ENCODE measurements at regions not wholly inside any gene's neighbourhood (a gene's known extent, or its start where the extent isn't known, plus 50 kb on each side); places are given as distances from the start of the nearest gene placed in this dataset.

- Histone ChIP-seq H4K91ac (ENCODE audit: insufficient read depth, low read depth, low read length) (no peak overlapping the region), H2AK9ac (replicated peaks; ENCODE audit: low read depth, low read length, poor library complexity) (no peak overlapping the region), H3K27ac (ENCODE audit: insufficient read depth, low read length) (no peak overlapping the region), H3K56ac (ENCODE audit: extremely low read depth, insufficient read depth, low read length) (no peak overlapping the region), H3K4me1 (ENCODE audit: control insufficient read depth, insufficient read depth, low read length) (no peaks in the 10 kb centered on the region), H2BK15ac (ENCODE audit: low read depth, low read length) (no peak overlapping the region), H2AK5ac (ENCODE audit: low read depth, low read length) (no peak overlapping the region), H2BK20ac (ENCODE audit: low read depth, low read length) (no peak overlapping the region), H3K9ac (ENCODE audit: low read depth, low read length) (no peak overlapping the region), H2BK120ac (ENCODE audit: low read depth, low read length) (no peak overlapping the region), H2AFZ (replicated peaks; ENCODE audit: low read length, poor library complexity) (no peak overlapping the region), H4K20me1 (ENCODE audit: insufficient read depth, low read length) (no peaks in the 10 kb centered on the region), H3K4ac (ENCODE audit: low read depth, low read length) (no peak overlapping the region), H3K4me2 (ENCODE audit: low read depth, low read length) (no peak overlapping the region), H3K14ac (replicated peaks; ENCODE audit: low read depth, low read length) (no peak overlapping the region), H3K4me3 (ENCODE audit: insufficient read depth, low read depth, low read length) (no peak overlapping the region), H3K18ac (ENCODE audit: low read depth, low read length) (no peak overlapping the region), H2BK5ac (ENCODE audit: low read depth, low read length, poor library complexity, severe bottlenecking) (no peak overlapping the region), H3K23ac (ENCODE audit: low read depth, low read length) (no peak overlapping the region), H3K27me3 (ENCODE audit: control insufficient read depth, insufficient read depth, low read length) (no peaks in the 10 kb centered on the region), H3K79me1 (ENCODE audit: low read depth in 1 of 2, low read length in 2 of 2) (no peaks in the 10 kb centered on the region), H3K9me1 (ENCODE audit: insufficient read depth, low read length) (no peaks in the 10 kb centered on the region), H3K36me3 (ENCODE audit: control insufficient read depth, insufficient read depth, low read length) (no peaks in the 10 kb centered on the region), H4K5ac (ENCODE audit: low read depth, low read length) (no peak overlapping the region), H4K8ac (ENCODE audit: low read depth in 2 of 2, low read length in 2 of 2) (no peak overlapping the region), H3K9me3 (ENCODE audit: control insufficient read depth, insufficient read depth, low read length) (0 out of 2 replicates have a peak, but pooled peaks cover 2% of the 10 kb centered on the region)
- no peak for ATAC-seq (ENCODE audit: low read depth)
- in situ Hi-C loops (cut with MboI; ENCODE audit: low sequenced_read_pairs) (no loop called here), intact Hi-C loops (cut with micrococcal nuclease) (no loop called here), dilution Hi-C loops (cut with HindIII; ENCODE audit: low sequenced_read_pairs, unreplicated experiment) (no loop called here)
- DNase-seq = no peak
- BruUV-seq (replicated peaks) = no TSS peak
- CTCF ChIA-PET = no interaction called here
- no CpG with 5 or more reads among the region's 4 CpGs for WGBS, 2 experiments (ENCODE audit: extremely low coverage in 2 of 2, insufficient read length in 1 of 2)
- TF ChIP-seq FOS (IDR thresholded peaks at IDR 0.05; ENCODE audit: low read depth, low read length) = no peak
- TF ChIP-seq MXI1 (IDR thresholded peaks at IDR 0.05; ENCODE audit: borderline replicate concordance, low read depth, low read length) = no peak
- TF ChIP-seq ELK1 (IDR thresholded peaks at IDR 0.05; ENCODE audit: borderline replicate concordance, low read depth, low read length) = no peak
- no peak for TF ChIP-seq BHLHE40 (IDR thresholded peaks at IDR 0.05; ENCODE audit: low read depth, low read length)
- no peak for TF ChIP-seq POLR2A (IDR thresholded peaks at IDR 0.05; ENCODE audit: low read depth, low read length)
- TF ChIP-seq RCOR1 (IDR thresholded peaks at IDR 0.05; ENCODE audit: insufficient replicate concordance, low read length) = no peak
- TF ChIP-seq CEBPB (IDR thresholded peaks at IDR 0.05; ENCODE audit: low read depth, low read length) = no peak
- TF ChIP-seq RAD21 (IDR thresholded peaks at IDR 0.05; ENCODE audit: low read length) = no peak
- no peak for TF ChIP-seq SMC3 (IDR thresholded peaks at IDR 0.05; ENCODE audit: low read depth, low read length)
- TF ChIP-seq, protein P1, sequence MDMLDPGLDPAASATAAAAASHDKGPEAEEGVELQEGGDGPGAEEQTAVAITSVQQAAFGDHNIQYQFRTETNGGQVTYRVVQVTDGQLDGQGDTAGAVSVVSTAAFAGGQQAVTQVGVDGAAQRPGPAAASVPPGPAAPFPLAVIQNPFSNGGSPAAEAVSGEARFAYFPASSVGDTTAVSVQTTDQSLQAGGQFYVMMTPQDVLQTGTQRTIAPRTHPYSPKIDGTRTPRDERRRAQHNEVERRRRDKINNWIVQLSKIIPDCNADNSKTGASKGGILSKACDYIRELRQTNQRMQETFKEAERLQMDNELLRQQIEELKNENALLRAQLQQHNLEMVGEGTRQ (IDR thresholded peaks at IDR 0.05; ENCODE audit: low read depth, low read length) = no peak
- TF ChIP-seq MAFK (IDR thresholded peaks at IDR 0.05; ENCODE audit: low read depth, low read length) = no peak
- no peak for TF ChIP-seq NFE2L2 (IDR thresholded peaks at IDR 0.05; ENCODE audit: low read depth, low read length)
- TF ChIP-seq, protein P2, sequence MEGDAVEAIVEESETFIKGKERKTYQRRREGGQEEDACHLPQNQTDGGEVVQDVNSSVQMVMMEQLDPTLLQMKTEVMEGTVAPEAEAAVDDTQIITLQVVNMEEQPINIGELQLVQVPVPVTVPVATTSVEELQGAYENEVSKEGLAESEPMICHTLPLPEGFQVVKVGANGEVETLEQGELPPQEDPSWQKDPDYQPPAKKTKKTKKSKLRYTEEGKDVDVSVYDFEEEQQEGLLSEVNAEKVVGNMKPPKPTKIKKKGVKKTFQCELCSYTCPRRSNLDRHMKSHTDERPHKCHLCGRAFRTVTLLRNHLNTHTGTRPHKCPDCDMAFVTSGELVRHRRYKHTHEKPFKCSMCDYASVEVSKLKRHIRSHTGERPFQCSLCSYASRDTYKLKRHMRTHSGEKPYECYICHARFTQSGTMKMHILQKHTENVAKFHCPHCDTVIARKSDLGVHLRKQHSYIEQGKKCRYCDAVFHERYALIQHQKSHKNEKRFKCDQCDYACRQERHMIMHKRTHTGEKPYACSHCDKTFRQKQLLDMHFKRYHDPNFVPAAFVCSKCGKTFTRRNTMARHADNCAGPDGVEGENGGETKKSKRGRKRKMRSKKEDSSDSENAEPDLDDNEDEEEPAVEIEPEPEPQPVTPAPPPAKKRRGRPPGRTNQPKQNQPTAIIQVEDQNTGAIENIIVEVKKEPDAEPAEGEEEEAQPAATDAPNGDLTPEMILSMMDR (conservative IDR thresholded peaks at IDR 0.05; ENCODE audit: low read depth, low read length) = no peak
- no peak for TF ChIP-seq CHD1 (IDR thresholded peaks at IDR 0.05; ENCODE audit: low read depth, low read length)
- TF ChIP-seq RFX5 (IDR thresholded peaks at IDR 0.05; ENCODE audit: low read depth, low read length) = no peak
- no peak for TF ChIP-seq MAZ (IDR thresholded peaks at IDR 0.05; ENCODE audit: borderline replicate concordance, low read depth, low read length)
- POLR2A ChIA-PET (ENCODE audit: unreplicated experiment) = no interaction called here
These were observed 272.8 kb upstream of the TBX18 start for GRCh38 chr6:85037221-85037620.

Measured in IMR-90 (cell line).